HG03575 (cell line): ENCODE measurements at regions not wholly inside any gene's neighbourhood (a gene's known extent, or its start where the extent isn't known, plus 50 kb on each side); places are given as distances from the start of the nearest gene placed in this dataset.
"Not testable (repeated sequence)": the region's sequence is repeated elsewhere in the genome, so short reads cannot be mapped to it uniquely, and the experiment has no call there.

Source experiments
- ATAC-seq: cut with Tn5 transposase; IDR thresholded peaks from one replicate; pipeline ENCODE4 v1.9.1; 2021; ENCODE audit not compliant: unreplicated experiment, insufficient number of reproducible peaks, low FRiP score; ENCODE audit errors: extremely low read depth

GRCh38 chr12:90543841-90544240 lies 411.1 kb downstream of the CCER1 start:
- ATAC-seq, result no peak

GRCh38 chr12:90543374-90543773 lies 411.6 kb downstream of the CCER1 start:
- ATAC-seq, result no peak

- ATAC-seq, result not testable (repeated sequence)
These were observed 412.1 kb downstream of the CCER1 start for GRCh38 chr12:90542852-90543251.

- ATAC-seq, result not testable (repeated sequence)
These were observed 421.1 kb downstream of the CCER1 start for GRCh38 chr12:90533828-90534227.

- no peak for ATAC-seq
These were observed 434.8 kb downstream of the CCER1 start for GRCh38 chr12:90520002-90520734.

GRCh38 chr12:90519285-90519684 lies 435.7 kb downstream of the CCER1 start:
- no peak for ATAC-seq

GRCh38 chr12:90515199-90516175 lies 439.5 kb downstream of the CCER1 start:
- ATAC-seq, result peak; percentile 92

- no peak for ATAC-seq
These were observed 440.7 kb downstream of the CCER1 start for GRCh38 chr12:90514325-90514724.

- no peak for ATAC-seq
These were observed 442.5 kb downstream of the CCER1 start for GRCh38 chr12:90512518-90512917.

- ATAC-seq, result no peak
These were observed 444.0 kb downstream of the CCER1 start for GRCh38 chr12:90510948-90511347.

GRCh38 chr12:90504806-90505205 lies 450.2 kb downstream of the CCER1 start:
- no peak for ATAC-seq

- ATAC-seq, result no peak
These were observed 452.9 kb downstream of the CCER1 start for GRCh38 chr12:90502070-90502469.

- ATAC-seq, result no peak
These were observed 453.6 kb downstream of the CCER1 start for GRCh38 chr12:90501412-90501811.

GRCh38 chr12:90499795-90500194 lies 455.2 kb downstream of the CCER1 start:
- ATAC-seq, result no peak

GRCh38 chr12:90497923-90498545 lies 456.9 kb downstream of the CCER1 start:
- ATAC-seq, result no peak

- ATAC-seq, result no peak
These were observed 464.6 kb downstream of the CCER1 start for GRCh38 chr12:90490355-90490754.

- no peak for ATAC-seq
These were observed 465.8 kb downstream of the CCER1 start for GRCh38 chr12:90489141-90489540.

GRCh38 chr12:90485560-90485959 lies 469.4 kb downstream of the CCER1 start:
- ATAC-seq, result no peak

- ATAC-seq, result no peak
These were observed 470.9 kb downstream of the CCER1 start for GRCh38 chr12:90484094-90484493.

- no peak for ATAC-seq
These were observed 473.2 kb downstream of the CCER1 start for GRCh38 chr12:90481748-90482147.
